Erythroblast (primary cell): ENCODE measurements at regions not wholly inside any gene's neighbourhood (a gene's known extent, or its start where the extent isn't known, plus 50 kb on each side); places are given as distances from the start of the nearest gene placed in this dataset.

Experiments
- DNase-seq, 2 experiments: peaks; one replicate each; lab custom pipeline; 2025; lab: John Stamatoyannopoulos, UW
- GATA1 ChIP-seq: IDR thresholded peaks from 2 replicates; pipeline ENCODE4 v1.6.1; 2011; ENCODE audit warnings: low read depth, mild to moderate bottlenecking, control low read depth, low read length, moderate library complexity
- POLR2A ChIP-seq: IDR thresholded peaks from 2 replicates; pipeline ENCODE4 v1.6.1; 2011; ENCODE audit warnings: mild to moderate bottlenecking, low read length

- DNase-seq = no peak
- no peak for TF ChIP-seq GATA1
- TF ChIP-seq POLR2A = no peak
These were observed 476.4 kb upstream of the CCL2 start for GRCh38 chr17:33778505-33779233.

- peak; percentile 64 to 83 for DNase-seq
- TF ChIP-seq POLR2A (no peak), GATA1 (no peak)
These were observed 475.9 kb upstream of the CCL2 start for GRCh38 chr17:33779234-33779591.

- no peak for DNase-seq
- TF ChIP-seq POLR2A = no peak
- no peak for TF ChIP-seq GATA1
These were observed 469.8 kb upstream of the CCL2 start for GRCh38 chr17:33785281-33785680.

- no peak for TF ChIP-seq POLR2A
- no peak for TF ChIP-seq GATA1
- DNase-seq = no peak
These were observed 468.6 kb upstream of the CCL2 start for GRCh38 chr17:33786478-33786877.

GRCh38 chr17:33789658-33790057 lies 465.4 kb upstream of the CCL2 start:
- TF ChIP-seq POLR2A (no peak), GATA1 (no peak)
- no peak for DNase-seq

GRCh38 chr17:33797181-33797580 lies 457.9 kb upstream of the CCL2 start:
- TF ChIP-seq GATA1 (no peak), POLR2A (no peak)
- DNase-seq = no peak

GRCh38 chr17:33798308-33798707 lies 456.8 kb upstream of the CCL2 start:
- TF ChIP-seq POLR2A (no peak), GATA1 (no peak)
- no peak for DNase-seq

GRCh38 chr17:33802349-33803198 lies 452.5 kb upstream of the CCL2 start:
- no peak for TF ChIP-seq GATA1
- no peak for TF ChIP-seq POLR2A
- no peak for DNase-seq

GRCh38 chr17:33803199-33803685 lies 451.8 kb upstream of the CCL2 start:
- TF ChIP-seq GATA1 = no peak
- no peak for TF ChIP-seq POLR2A
- no peak for DNase-seq

- no peak for TF ChIP-seq GATA1
- TF ChIP-seq POLR2A = no peak
- no peak for DNase-seq
These were observed 451.4 kb upstream of the CCL2 start for GRCh38 chr17:33803686-33804085.

GRCh38 chr17:33804401-33804800 lies 450.7 kb upstream of the CCL2 start:
- TF ChIP-seq GATA1 (no peak), POLR2A (no peak)
- DNase-seq = peak; percentile 7 to 51

- DNase-seq = no peak
- TF ChIP-seq GATA1 = no peak
- TF ChIP-seq POLR2A = no peak
These were observed 448.5 kb upstream of the CCL2 start for GRCh38 chr17:33806631-33807030.

- DNase-seq = no peak
- TF ChIP-seq GATA1 (no peak), POLR2A (no peak)
These were observed 445.3 kb upstream of the CCL2 start for GRCh38 chr17:33809748-33810147.
